Neural cell (in vitro differentiated cells): ENCODE measurements at regions not wholly inside any gene's neighbourhood (a gene's known extent, or its start where the extent isn't known, plus 50 kb on each side); places are given as distances from the start of the nearest gene placed in this dataset.

Experiments used
- H2AFZ ChIP-seq: fragments of 200-600, 300-800 bp; sonication (generic), shearing (Covaris generic); 2 replicates; pipeline ENCODE4 v1.6.0; 2014; ENCODE audit warnings: low read depth, mild to moderate bottlenecking, antibody characterized with exemption, low read length, moderate library complexity
- H3F3A ChIP-seq: fragments of 200-600 bp; shearing (Covaris generic); 2 replicates; pipeline ENCODE4 v1.6.1; 2016; ENCODE audit warnings: mild to moderate bottlenecking, moderate library complexity, mixed read lengths, antibody characterized with exemption, low read length; ENCODE audit not compliant: insufficient read depth, poor library complexity, severe bottlenecking
- H3K27ac ChIP-seq: fragments of 200-600, 300-800 bp; sonication (generic), shearing (Covaris generic); 2 replicates; pipeline ENCODE4 v1.5.1; 2014; ENCODE audit warnings: mild to moderate bottlenecking, low read length, moderate library complexity
- H3K27me3 ChIP-seq: fragments of 300-800, 200-600 bp; sonication (generic), shearing (Covaris generic); 2 replicates; pipeline ENCODE4 v1.6.0; 2014; ENCODE audit warnings: mild to moderate bottlenecking, low read depth, low read length, moderate library complexity; ENCODE audit not compliant: insufficient read depth
- H3K36me3 ChIP-seq: fragments of 300-800, 200-600 bp; sonication (generic), shearing (Covaris generic); 2 replicates; pipeline ENCODE4 v1.5.1; 2014; ENCODE audit warnings: mild to moderate bottlenecking, antibody characterized with exemption, low read length, moderate library complexity; ENCODE audit not compliant: insufficient read depth
- H3K4me2 ChIP-seq: fragments of 300-800, 200-600 bp; sonication (generic), shearing (Covaris generic); 2 replicates; pipeline ENCODE4 v1.6.0; 2014; ENCODE audit warnings: mild to moderate bottlenecking, low read length
- H3K4me3 ChIP-seq: fragments of 300-800, 200-600 bp; sonication (generic), shearing (Covaris generic); 2 replicates; pipeline ENCODE4 v1.5.1; 2014; ENCODE audit warnings: mild to moderate bottlenecking, low read length, moderate library complexity
- H3K79me2 ChIP-seq: fragments of 200-600 bp; shearing (Covaris generic); replicated peaks from 2 replicates; pipeline ENCODE4 v1.6.0; 2014; ENCODE audit warnings: mild to moderate bottlenecking, low read length, moderate library complexity; ENCODE audit not compliant: insufficient read depth
- H3K9ac ChIP-seq: fragments of 300-800, 200-600 bp; sonication (generic), shearing (Covaris generic); 2 replicates; pipeline ENCODE4 v1.6.1; 2016; ENCODE audit warnings: mild to moderate bottlenecking, low read length, mixed read lengths
- H3K9me2 ChIP-seq: fragments of 200-600 bp; shearing (Covaris generic); 2 replicates; pipeline ENCODE4 v1.6.1; 2016; ENCODE audit warnings: mild to moderate bottlenecking, low read length, mixed read lengths; ENCODE audit not compliant: insufficient read depth
- H3K9me3 ChIP-seq: fragments of 200-600, 300-800 bp; sonication (generic), shearing (Covaris generic); 2 replicates; pipeline ENCODE4 v1.6.1; 2016; ENCODE audit warnings: mild to moderate bottlenecking, mixed run types, low read length, moderate library complexity, mixed read lengths
- H4K20me1 ChIP-seq: fragments of 200-600 bp; shearing (Covaris generic); 2 replicates; pipeline ENCODE4 v1.6.1; 2016; ENCODE audit warnings: mild to moderate bottlenecking, mixed run types; ENCODE audit not compliant: insufficient read depth
- EP300 ChIP-seq: fragments of 450-650 bp; conservative IDR thresholded peaks from 2 replicates; pipeline ENCODE4 v1.6.1; 2014; ENCODE audit warnings: antibody characterized with exemption, mild to moderate bottlenecking, moderate library complexity; ENCODE audit not compliant: poor library complexity, severe bottlenecking
- EZH2 ChIP-seq: fragments of 200-600, 300-800 bp; shearing (Covaris generic), sonication (generic); IDR thresholded peaks from 2 replicates; pipeline ENCODE4 v1.6.1; 2014; ENCODE audit warnings: antibody characterized with exemption, low read length, borderline replicate concordance, mild to moderate bottlenecking; ENCODE audit not compliant: insufficient read depth, poor library complexity, severe bottlenecking
- MXI1 ChIP-seq: fragments of 450-650 bp; conservative IDR thresholded peaks from 2 replicates; pipeline ENCODE4 v1.6.1; 2014; ENCODE audit warnings: antibody characterized with exemption, mild to moderate bottlenecking; ENCODE audit not compliant: poor library complexity, severe bottlenecking
- POLR2AphosphoS5 ChIP-seq: IDR thresholded peaks from 2 replicates; pipeline ENCODE4 v1.6.1; 2012
- RAD21 ChIP-seq: fragments of 450-650 bp; conservative IDR thresholded peaks from 2 replicates; pipeline ENCODE4 v1.6.1; 2014; ENCODE audit warnings: antibody characterized with exemption, mild to moderate bottlenecking, moderate library complexity
- SMC3 ChIP-seq: fragments of 450-650 bp; conservative IDR thresholded peaks from 2 replicates; pipeline ENCODE4 v1.6.1; 2014; ENCODE audit warnings: antibody characterized with exemption, mild to moderate bottlenecking, moderate library complexity; ENCODE audit not compliant: poor library complexity
- TAF1 ChIP-seq: IDR thresholded peaks from 2 replicates; pipeline ENCODE4 v1.6.1; 2012; ENCODE audit warnings: low read depth
- TF ChIP-seq, protein P1 (sequence below): IDR thresholded peaks from 2 replicates; pipeline ENCODE4 v1.6.1; 2012; ENCODE audit warnings: borderline replicate concordance
- TF ChIP-seq, protein P2 (sequence below): fragments of 450-650 bp; IDR thresholded peaks from 2 replicates; pipeline ENCODE4 v1.5.1; 2014; ENCODE audit warnings: antibody characterized with exemption, mild to moderate bottlenecking, moderate library complexity; ENCODE audit not compliant: poor library complexity, severe bottlenecking

- H4K20me1 ChIP-seq: no peaks in the 10 kb centered on the region
- no peaks in the 10 kb centered on the region for H3K36me3 ChIP-seq
- no peak overlapping the region for H3K27ac ChIP-seq
- no peaks in the 10 kb centered on the region for H3K9me2 ChIP-seq
- no peaks in the 10 kb centered on the region for H3K79me2 ChIP-seq
- H3K27me3 ChIP-seq: no peaks in the 10 kb centered on the region
- H3K4me3 ChIP-seq: no peak overlapping the region
- no peak for TF ChIP-seq MXI1
- no peak for TF ChIP-seq RAD21
- TF ChIP-seq POLR2AphosphoS5: no peak
- TF ChIP-seq TAF1: no peak
- no peak for TF ChIP-seq SMC3
- TF ChIP-seq EZH2: no peak
- no peak for TF ChIP-seq EP300
- TF ChIP-seq, protein P1, sequence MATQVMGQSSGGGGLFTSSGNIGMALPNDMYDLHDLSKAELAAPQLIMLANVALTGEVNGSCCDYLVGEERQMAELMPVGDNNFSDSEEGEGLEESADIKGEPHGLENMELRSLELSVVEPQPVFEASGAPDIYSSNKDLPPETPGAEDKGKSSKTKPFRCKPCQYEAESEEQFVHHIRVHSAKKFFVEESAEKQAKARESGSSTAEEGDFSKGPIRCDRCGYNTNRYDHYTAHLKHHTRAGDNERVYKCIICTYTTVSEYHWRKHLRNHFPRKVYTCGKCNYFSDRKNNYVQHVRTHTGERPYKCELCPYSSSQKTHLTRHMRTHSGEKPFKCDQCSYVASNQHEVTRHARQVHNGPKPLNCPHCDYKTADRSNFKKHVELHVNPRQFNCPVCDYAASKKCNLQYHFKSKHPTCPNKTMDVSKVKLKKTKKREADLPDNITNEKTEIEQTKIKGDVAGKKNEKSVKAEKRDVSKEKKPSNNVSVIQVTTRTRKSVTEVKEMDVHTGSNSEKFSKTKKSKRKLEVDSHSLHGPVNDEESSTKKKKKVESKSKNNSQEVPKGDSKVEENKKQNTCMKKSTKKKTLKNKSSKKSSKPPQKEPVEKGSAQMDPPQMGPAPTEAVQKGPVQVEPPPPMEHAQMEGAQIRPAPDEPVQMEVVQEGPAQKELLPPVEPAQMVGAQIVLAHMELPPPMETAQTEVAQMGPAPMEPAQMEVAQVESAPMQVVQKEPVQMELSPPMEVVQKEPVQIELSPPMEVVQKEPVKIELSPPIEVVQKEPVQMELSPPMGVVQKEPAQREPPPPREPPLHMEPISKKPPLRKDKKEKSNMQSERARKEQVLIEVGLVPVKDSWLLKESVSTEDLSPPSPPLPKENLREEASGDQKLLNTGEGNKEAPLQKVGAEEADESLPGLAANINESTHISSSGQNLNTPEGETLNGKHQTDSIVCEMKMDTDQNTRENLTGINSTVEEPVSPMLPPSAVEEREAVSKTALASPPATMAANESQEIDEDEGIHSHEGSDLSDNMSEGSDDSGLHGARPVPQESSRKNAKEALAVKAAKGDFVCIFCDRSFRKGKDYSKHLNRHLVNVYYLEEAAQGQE: no peak
- TF ChIP-seq, protein P2, sequence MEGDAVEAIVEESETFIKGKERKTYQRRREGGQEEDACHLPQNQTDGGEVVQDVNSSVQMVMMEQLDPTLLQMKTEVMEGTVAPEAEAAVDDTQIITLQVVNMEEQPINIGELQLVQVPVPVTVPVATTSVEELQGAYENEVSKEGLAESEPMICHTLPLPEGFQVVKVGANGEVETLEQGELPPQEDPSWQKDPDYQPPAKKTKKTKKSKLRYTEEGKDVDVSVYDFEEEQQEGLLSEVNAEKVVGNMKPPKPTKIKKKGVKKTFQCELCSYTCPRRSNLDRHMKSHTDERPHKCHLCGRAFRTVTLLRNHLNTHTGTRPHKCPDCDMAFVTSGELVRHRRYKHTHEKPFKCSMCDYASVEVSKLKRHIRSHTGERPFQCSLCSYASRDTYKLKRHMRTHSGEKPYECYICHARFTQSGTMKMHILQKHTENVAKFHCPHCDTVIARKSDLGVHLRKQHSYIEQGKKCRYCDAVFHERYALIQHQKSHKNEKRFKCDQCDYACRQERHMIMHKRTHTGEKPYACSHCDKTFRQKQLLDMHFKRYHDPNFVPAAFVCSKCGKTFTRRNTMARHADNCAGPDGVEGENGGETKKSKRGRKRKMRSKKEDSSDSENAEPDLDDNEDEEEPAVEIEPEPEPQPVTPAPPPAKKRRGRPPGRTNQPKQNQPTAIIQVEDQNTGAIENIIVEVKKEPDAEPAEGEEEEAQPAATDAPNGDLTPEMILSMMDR: no peak
- no peak overlapping the region for H2AFZ ChIP-seq
- no peaks in the 10 kb centered on the region for H3K9me3 ChIP-seq
- H3F3A ChIP-seq: no peaks in the 10 kb centered on the region
- no peak overlapping the region for H3K4me2 ChIP-seq
- H3K9ac ChIP-seq: no peak overlapping the region
Measured at GRCh38 chr6:44041461-44042260, 85.6 kb downstream of the MRPL14 start.

DNA sequence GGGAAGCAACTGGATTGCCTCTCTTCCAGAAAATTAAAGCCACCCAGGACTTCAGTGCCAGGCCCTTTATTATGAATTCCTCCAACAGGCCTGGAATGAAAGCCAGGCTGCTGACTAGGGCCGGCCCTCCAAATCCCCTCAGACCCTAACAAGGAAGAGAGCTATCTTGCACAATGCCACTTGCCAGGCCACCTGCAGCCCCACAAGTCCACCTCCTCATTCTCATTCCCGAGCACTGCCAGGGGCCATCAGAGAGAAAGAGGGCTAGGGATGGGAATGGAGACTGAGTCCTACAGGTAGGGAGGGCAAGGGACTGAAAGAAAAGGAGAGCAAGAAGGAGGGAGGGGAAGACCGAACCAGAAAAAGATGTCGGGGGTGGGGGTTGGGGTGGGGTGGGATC lies 86.5 kb downstream of the MRPL14 start:
- no peak overlapping the region for H3K9ac ChIP-seq
- no peak for TF ChIP-seq SMC3
- TF ChIP-seq, protein P1: no peak
- no peak overlapping the region for H3K4me2 ChIP-seq
- H3K4me3 ChIP-seq: no peak overlapping the region
- no peaks in the 10 kb centered on the region for H3F3A ChIP-seq
- no peaks in the 10 kb centered on the region for H3K79me2 ChIP-seq
- no peaks in the 10 kb centered on the region for H3K9me2 ChIP-seq
- no peak overlapping the region for H3K27ac ChIP-seq
- H3K27me3 ChIP-seq: no peaks in the 10 kb centered on the region
- no peaks in the 10 kb centered on the region for H3K9me3 ChIP-seq
- H4K20me1 ChIP-seq: no peaks in the 10 kb centered on the region
- H3K36me3 ChIP-seq: no peaks in the 10 kb centered on the region
- H2AFZ ChIP-seq: no peak overlapping the region
